ENCODE measurements at regions not wholly inside any gene's neighbourhood (a gene's known extent, or its start where the extent isn't known, plus 50 kb on each side); places are given as distances from the start of the nearest gene placed in this dataset.

- Histone ChIP-seq H3K27me3 (ENCODE audit: control insufficient read depth, insufficient read depth, low read length) (peaks cover 4% of the 10 kb centered on the region), H3K9me3 (replicated peaks; ENCODE audit: low read length) (no peaks in the 10 kb centered on the region), H3K9ac (ENCODE audit: low read depth, low read length) (no peak overlapping the region), H3K4me1 (ENCODE audit: control insufficient read depth, insufficient read depth, low read length) (no peaks in the 10 kb centered on the region), H3K36me3 (ENCODE audit: insufficient read depth, low read length) (no peaks in the 10 kb centered on the region), H3K4me3 (ENCODE audit: low read length) (no peak overlapping the region), H3K4me2 (ENCODE audit: low read length) (no peak overlapping the region)
These were observed 146.6 kb upstream of the CAND1 start for GRCh38 chr12:67122584-67122983.

- Histone ChIP-seq H3K36me3 (ENCODE audit: insufficient read depth, low read length) (no peaks in the 10 kb centered on the region), H3K4me2 (ENCODE audit: low read length) (no peak overlapping the region), H3K4me1 (ENCODE audit: control insufficient read depth, insufficient read depth, low read length) (no peaks in the 10 kb centered on the region), H3K9ac (ENCODE audit: low read depth, low read length) (no peak overlapping the region), H3K9me3 (replicated peaks; ENCODE audit: low read length) (no peaks in the 10 kb centered on the region), H3K27me3 (ENCODE audit: control insufficient read depth, insufficient read depth, low read length) (no peaks in the 10 kb centered on the region), H3K4me3 (ENCODE audit: low read length) (no peak overlapping the region)
These were observed 131.9 kb upstream of the CAND1 start for GRCh38 chr12:67137256-67137655.

- no peaks in the 10 kb centered on the region for H3K9me3 ChIP-seq (replicated peaks; ENCODE audit: low read length)
- peaks cover 4% of the 10 kb centered on the region for H3K27me3 ChIP-seq (ENCODE audit: control insufficient read depth, insufficient read depth, low read length)
- H3K4me1 ChIP-seq (ENCODE audit: control insufficient read depth, insufficient read depth, low read length), result no peaks in the 10 kb centered on the region
- no peak overlapping the region for H3K9ac ChIP-seq (ENCODE audit: low read depth, low read length)
- no peaks in the 10 kb centered on the region for H3K36me3 ChIP-seq (ENCODE audit: insufficient read depth, low read length)
- H3K4me2 ChIP-seq (ENCODE audit: low read length), result no peak overlapping the region
- H3K4me3 ChIP-seq (ENCODE audit: low read length), result no peak overlapping the region
These were observed 127.7 kb upstream of the CAND1 start for GRCh38 chr12:67141296-67142018.

- peaks cover 4% of the 10 kb centered on the region for H3K27me3 ChIP-seq (ENCODE audit: control insufficient read depth, insufficient read depth, low read length)
- H3K9me3 ChIP-seq (replicated peaks; ENCODE audit: low read length), result no peaks in the 10 kb centered on the region
- H3K36me3 ChIP-seq (ENCODE audit: insufficient read depth, low read length), result no peaks in the 10 kb centered on the region
- H3K4me3 ChIP-seq (ENCODE audit: low read length), result no peak overlapping the region
- H3K9ac ChIP-seq (ENCODE audit: low read depth, low read length), result no peak overlapping the region
- no peaks in the 10 kb centered on the region for H3K4me1 ChIP-seq (ENCODE audit: control insufficient read depth, insufficient read depth, low read length)
- H3K4me2 ChIP-seq (ENCODE audit: low read length), result no peak overlapping the region
These were observed 123.5 kb upstream of the CAND1 start for GRCh38 chr12:67145692-67146091.

GRCh38 chr12:67147030-67147429 lies 122.1 kb upstream of the CAND1 start:
- Histone ChIP-seq H3K9me3 (replicated peaks; ENCODE audit: low read length) (no peaks in the 10 kb centered on the region), H3K4me1 (ENCODE audit: control insufficient read depth, insufficient read depth, low read length) (no peaks in the 10 kb centered on the region), H3K4me2 (ENCODE audit: low read length) (no peak overlapping the region), H3K4me3 (ENCODE audit: low read length) (no peak overlapping the region), H3K36me3 (ENCODE audit: insufficient read depth, low read length) (no peaks in the 10 kb centered on the region), H3K9ac (ENCODE audit: low read depth, low read length) (no peak overlapping the region), H3K27me3 (ENCODE audit: control insufficient read depth, insufficient read depth, low read length) (peaks cover 7% of the 10 kb centered on the region)

GRCh38 chr12:67147447-67147846 lies 121.7 kb upstream of the CAND1 start:
- Histone ChIP-seq H3K4me1 (ENCODE audit: control insufficient read depth, insufficient read depth, low read length) (no peaks in the 10 kb centered on the region), H3K4me3 (ENCODE audit: low read length) (no peak overlapping the region), H3K9me3 (replicated peaks; ENCODE audit: low read length) (no peaks in the 10 kb centered on the region), H3K9ac (ENCODE audit: low read depth, low read length) (no peak overlapping the region), H3K36me3 (ENCODE audit: insufficient read depth, low read length) (no peaks in the 10 kb centered on the region), H3K27me3 (ENCODE audit: control insufficient read depth, insufficient read depth, low read length) (peaks cover 8% of the 10 kb centered on the region), H3K4me2 (ENCODE audit: low read length) (no peak overlapping the region)

GRCh38 chr12:67148265-67148664 lies 120.9 kb upstream of the CAND1 start:
- no peak overlapping the region for H3K4me2 ChIP-seq (ENCODE audit: low read length)
- no peaks in the 10 kb centered on the region for H3K9me3 ChIP-seq (replicated peaks; ENCODE audit: low read length)
- no peak overlapping the region for H3K9ac ChIP-seq (ENCODE audit: low read depth, low read length)
- no peak overlapping the region for H3K4me3 ChIP-seq (ENCODE audit: low read length)
- no peaks in the 10 kb centered on the region for H3K36me3 ChIP-seq (ENCODE audit: insufficient read depth, low read length)
- H3K4me1 ChIP-seq (ENCODE audit: control insufficient read depth, insufficient read depth, low read length), result no peaks in the 10 kb centered on the region
- peaks cover 7% of the 10 kb centered on the region for H3K27me3 ChIP-seq (ENCODE audit: control insufficient read depth, insufficient read depth, low read length)

GRCh38 chr12:67151886-67152285 lies 117.3 kb upstream of the CAND1 start:
- Histone ChIP-seq H3K9ac (ENCODE audit: low read depth, low read length) (no peak overlapping the region), H3K36me3 (ENCODE audit: insufficient read depth, low read length) (no peaks in the 10 kb centered on the region), H3K27me3 (ENCODE audit: control insufficient read depth, insufficient read depth, low read length) (peaks cover 4% of the 10 kb centered on the region), H3K4me2 (ENCODE audit: low read length) (no peak overlapping the region), H3K4me3 (ENCODE audit: low read length) (no peak overlapping the region), H3K4me1 (ENCODE audit: control insufficient read depth, insufficient read depth, low read length) (no peaks in the 10 kb centered on the region), H3K9me3 (replicated peaks; ENCODE audit: low read length) (no peaks in the 10 kb centered on the region)

GRCh38 chr12:67152451-67152850 lies 116.7 kb upstream of the CAND1 start:
- Histone ChIP-seq H3K4me3 (ENCODE audit: low read length) (no peak overlapping the region), H3K4me2 (ENCODE audit: low read length) (no peak overlapping the region), H3K36me3 (ENCODE audit: insufficient read depth, low read length) (no peaks in the 10 kb centered on the region), H3K4me1 (ENCODE audit: control insufficient read depth, insufficient read depth, low read length) (no peaks in the 10 kb centered on the region), H3K9ac (ENCODE audit: low read depth, low read length) (no peak overlapping the region), H3K27me3 (ENCODE audit: control insufficient read depth, insufficient read depth, low read length) (peaks cover 4% of the 10 kb centered on the region), H3K9me3 (replicated peaks; ENCODE audit: low read length) (no peaks in the 10 kb centered on the region)

- Histone ChIP-seq H3K9ac (ENCODE audit: low read depth, low read length) (no peak overlapping the region), H3K36me3 (ENCODE audit: insufficient read depth, low read length) (no peaks in the 10 kb centered on the region), H3K4me2 (ENCODE audit: low read length) (no peak overlapping the region), H3K4me1 (ENCODE audit: control insufficient read depth, insufficient read depth, low read length) (no peaks in the 10 kb centered on the region), H3K9me3 (replicated peaks; ENCODE audit: low read length) (no peaks in the 10 kb centered on the region), H3K4me3 (ENCODE audit: low read length) (no peak overlapping the region), H3K27me3 (ENCODE audit: control insufficient read depth, insufficient read depth, low read length) (peaks cover 12% of the 10 kb centered on the region)
These were observed 114.3 kb upstream of the CAND1 start for GRCh38 chr12:67154901-67155300.

- peaks cover 12% of the 10 kb centered on the region for H3K27me3 ChIP-seq (ENCODE audit: control insufficient read depth, insufficient read depth, low read length)
- H3K4me2 ChIP-seq (ENCODE audit: low read length), result no peak overlapping the region
- H3K9ac ChIP-seq (ENCODE audit: low read depth, low read length), result no peak overlapping the region
- no peaks in the 10 kb centered on the region for H3K36me3 ChIP-seq (ENCODE audit: insufficient read depth, low read length)
- H3K4me3 ChIP-seq (ENCODE audit: low read length), result no peak overlapping the region
- H3K4me1 ChIP-seq (ENCODE audit: control insufficient read depth, insufficient read depth, low read length), result no peaks in the 10 kb centered on the region
- H3K9me3 ChIP-seq (replicated peaks; ENCODE audit: low read length), result no peaks in the 10 kb centered on the region
These were observed 113.3 kb upstream of the CAND1 start for GRCh38 chr12:67155863-67156262.

GRCh38 chr12:67161322-67161918 lies 107.7 kb upstream of the CAND1 start:
- Histone ChIP-seq H3K36me3 (ENCODE audit: insufficient read depth, low read length) (no peaks in the 10 kb centered on the region), H3K27me3 (ENCODE audit: control insufficient read depth, insufficient read depth, low read length) (peaks cover 17% of the 10 kb centered on the region), H3K4me2 (ENCODE audit: low read length) (no peak overlapping the region), H3K9ac (ENCODE audit: low read depth, low read length) (no peak overlapping the region), H3K4me3 (ENCODE audit: low read length) (no peak overlapping the region), H3K9me3 (replicated peaks; ENCODE audit: low read length) (no peaks in the 10 kb centered on the region), H3K4me1 (ENCODE audit: control insufficient read depth, insufficient read depth, low read length) (no peaks in the 10 kb centered on the region)
